Endothelial cell of umbilical vein (primary cell): ENCODE measurements at regions not wholly inside any gene's neighbourhood (a gene's known extent, or its start where the extent isn't known, plus 50 kb on each side); places are given as distances from the start of the nearest gene placed in this dataset.

Source experiments
- BruUV-seq: library from RNA; stranded (reverse); fragments of 400-500 nt; replicated peaks from 2 replicates; lab custom pipeline; 2021; lab: Mats Ljungman, UMichigan
- CTCF ChIA-PET: fragments of 300-600, 350-600 bp; sonication (Branson Sonifier 250); formaldehyde crosslinking; loops from one replicate; lab custom pipeline; 2021; ENCODE audit warnings: antibody characterized with exemption, inconsistent platforms; lab: Charles Lee
- POLR2A ChIA-PET: fragments of 300-600, 350-600 bp; sonication (Branson Sonifier 250); formaldehyde crosslinking; loops from one replicate; lab custom pipeline; 2021; ENCODE audit warnings: antibody characterized with exemption, inconsistent platforms; lab: Charles Lee
- DNase-seq: peaks from one replicate; pipeline ENCODE4 v3.0.0-alpha.2; 2011; ENCODE audit warnings: low read depth, low spot score
- FAIRE-seq: peaks from 2 replicates; lab custom pipeline; 2011; peaks lifted over from hg19 to GRCh38; lab: Jason Lieb, UNC
- H2AFZ ChIP-seq: 2 replicates; pipeline ENCODE4 v1.6.0; 2012; ENCODE audit warnings: low read depth, low read length, control low read depth, inconsistent platforms
- H3K27ac ChIP-seq: 2 replicates; pipeline ENCODE4 v1.5.1; 2011; ENCODE audit warnings: low read depth, mild to moderate bottlenecking, control low read depth, low read length, moderate library complexity; ENCODE audit not compliant: insufficient read depth
- H3K27me3 ChIP-seq, 2 experiments: 2 replicates each; pipeline versions ENCODE4 v1.6.0 to v1.6.1; 2011; ENCODE audit warnings: low read length in 2 of 2, mixed read lengths in 1 of 2; ENCODE audit not compliant: control insufficient read depth in 2 of 2, insufficient read depth in 2 of 2
- H3K36me3 ChIP-seq, 2 experiments: 2 replicates in 1 of 2; 3 replicates in 1 of 2; pipeline ENCODE4 v1.5.1; 2011; ENCODE audit warnings: low read length in 2 of 2, mild to moderate bottlenecking in 1 of 2, moderate library complexity in 1 of 2; ENCODE audit not compliant: control insufficient read depth in 2 of 2, insufficient read depth in 2 of 2; ENCODE audit errors: extremely low read depth in 1 of 2
- H3K4me1 ChIP-seq: 3 replicates; pipeline ENCODE4 v1.5.1; 2011; ENCODE audit warnings: mild to moderate bottlenecking, low read length; ENCODE audit not compliant: control insufficient read depth, insufficient read depth; ENCODE audit errors: extremely low read depth
- H3K4me2 ChIP-seq: 2 replicates; pipeline ENCODE4 v1.6.1; 2011; ENCODE audit warnings: low read length, control low read depth, mixed read lengths; ENCODE audit not compliant: insufficient read depth
- H3K4me3 ChIP-seq, 3 experiments: fragments of 200-600 bp in 1 of 3; sonication (generic), shearing (Covaris generic) in 1 of 3; replicated peaks in 1 of 3; 2 replicates each; pipeline ENCODE4 v1.5.1; 2011 to 2016; ENCODE audit warnings: control low read depth in 3 of 3, low read length in 3 of 3, mild to moderate bottlenecking in 2 of 3, inconsistent platforms in 1 of 3, low read depth in 1 of 3, moderate library complexity in 1 of 3; ENCODE audit not compliant: insufficient read depth in 1 of 3
- H3K79me2 ChIP-seq: 2 replicates; pipeline ENCODE4 v1.6.0; 2012; ENCODE audit warnings: low read length, inconsistent platforms; ENCODE audit not compliant: control insufficient read depth, insufficient read depth
- H3K9ac ChIP-seq: replicated peaks from 2 replicates; pipeline ENCODE3; 2011; ENCODE audit warnings: low read length, control low read depth; ENCODE audit not compliant: insufficient read depth; ENCODE audit errors: extremely low read depth
- H3K9me1 ChIP-seq: replicated peaks from 3 replicates; pipeline ENCODE4 v1.6.0; 2011; ENCODE audit warnings: mild to moderate bottlenecking, low read length; ENCODE audit not compliant: control insufficient read depth, insufficient read depth; ENCODE audit errors: extremely low read depth
- H3K9me3 ChIP-seq: replicated peaks from 2 replicates; pipeline ENCODE4 v1.5.1; 2012; ENCODE audit warnings: low read length, inconsistent platforms; ENCODE audit not compliant: control insufficient read depth, insufficient read depth
- H4K20me1 ChIP-seq: replicated peaks from 2 replicates; pipeline ENCODE3; 2011; ENCODE audit warnings: mild to moderate bottlenecking, low read length; ENCODE audit not compliant: control insufficient read depth, insufficient read depth; ENCODE audit errors: extremely low read depth
- CTCF ChIP-seq, 2 donors: IDR thresholded peaks; 1 replicate in 1 of 2; 2 replicates in 1 of 2; pipeline ENCODE4 v1.5.1; 2011; ENCODE audit warnings: low read length in 2 of 2, mild to moderate bottlenecking in 2 of 2, moderate library complexity in 2 of 2, control low read depth in 1 of 2, inconsistent platforms in 1 of 2, low read depth in 1 of 2; ENCODE audit not compliant: insufficient read depth in 1 of 2; ENCODE audit errors: extremely low read depth in 1 of 2
- EZH2 ChIP-seq: IDR thresholded peaks from 2 replicates; pipeline ENCODE4 v1.6.1; 2012; ENCODE audit warnings: borderline replicate concordance, low read depth, mild to moderate bottlenecking, moderate library complexity, low read length, inconsistent platforms; ENCODE audit not compliant: severe bottlenecking
- GATA2 ChIP-seq: IDR thresholded peaks from 2 replicates; pipeline ENCODE4 v1.7.0; 2011; ENCODE audit warnings: low read depth, mild to moderate bottlenecking, moderate library complexity, mixed read lengths, low read length; ENCODE audit not compliant: insufficient read length, insufficient read depth
- JUN ChIP-seq: IDR thresholded peaks from 2 replicates; pipeline ENCODE4 v1.6.1; 2011; ENCODE audit warnings: borderline replicate concordance, low read depth; ENCODE audit not compliant: insufficient read length, insufficient read depth
- MAX ChIP-seq: IDR thresholded peaks from 2 replicates; pipeline ENCODE4 v1.6.1; 2011; ENCODE audit not compliant: insufficient read depth, insufficient read length
- MYC ChIP-seq: IDR thresholded peaks from one replicate; pipeline ENCODE4 v1.6.1; 2011; ENCODE audit warnings: mild to moderate bottlenecking, low read depth, low read length
- POLR2A ChIP-seq: IDR thresholded peaks from 2 replicates; pipeline ENCODE4 v1.6.1; 2012; ENCODE audit warnings: low read depth, mild to moderate bottlenecking, control low read depth, low read length
- POLR2AphosphoS5 ChIP-seq: IDR thresholded peaks from 2 replicates; pipeline ENCODE4 v1.6.1; 2012; ENCODE audit warnings: low read depth, mild to moderate bottlenecking, control low read depth, low read length, moderate library complexity; ENCODE audit not compliant: insufficient read depth
- dilution Hi-C: fragments of 300-500 bp; cut with MboI; formaldehyde crosslinking; loops from one replicate; pipeline ENCODE4 v1.15.0; 2019; ENCODE audit warnings: low sequenced_read_pairs; ENCODE audit not compliant: extremely low pct_ligation_motif_present
- intact Hi-C: fragments of 100-400 bp; cut with micrococcal nuclease; formaldehyde crosslinking; loops from one replicate; pipeline ENCODE4 v1.10.0; 2022

DNA sequence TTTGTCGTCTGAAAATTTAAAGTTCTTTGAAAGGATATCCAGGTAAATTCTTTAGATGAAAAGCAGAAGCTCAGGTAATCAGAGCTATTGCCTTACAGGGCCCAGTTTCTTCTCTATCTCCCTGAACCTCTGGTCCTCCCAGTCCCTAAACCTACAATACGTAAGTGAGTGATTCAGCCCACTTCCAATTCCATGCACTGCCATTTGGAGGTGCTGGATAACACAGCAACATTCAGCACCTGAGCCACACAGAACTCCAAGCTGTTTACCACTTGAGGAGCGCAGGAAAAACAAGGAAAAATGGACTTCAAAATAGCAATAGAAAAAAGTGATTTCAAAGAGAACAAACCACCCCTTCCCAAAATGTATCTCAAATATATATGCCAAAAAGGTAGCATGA lies 105.0 kb upstream of the DNAJC10 start:
- no peaks in the 10 kb centered on the region for H3K9me1 ChIP-seq
- POLR2A ChIA-PET, result no interaction called here
- no TSS peak for BruUV-seq
- no peaks in the 10 kb centered on the region for H4K20me1 ChIP-seq
- no peak overlapping the region for H3K9ac ChIP-seq
- TF ChIP-seq MAX (no peak), POLR2AphosphoS5 (no peak), POLR2A (no peak), GATA2 (no peak), JUN (no peak), EZH2 (no peak), MYC (no peak), CTCF (IDR thresholded peaks at IDR 0.05; ENCODE audit: extremely low read depth in 1 of 2, insufficient read depth in 1 of 2, low read depth in 1 of 2, low read length in 2 of 2) (no peak)
- intact Hi-C loops (no loop called here), dilution Hi-C loops (no loop called here)
- H3K79me2 ChIP-seq, result no peaks in the 10 kb centered on the region
- H3K9me3 ChIP-seq, result no peaks in the 10 kb centered on the region
- no peak overlapping the region for H3K27ac ChIP-seq
- no peak overlapping the region for H3K4me2 ChIP-seq
- no peaks in the 10 kb centered on the region for H3K4me1 ChIP-seq
- H3K4me3 ChIP-seq, result no peak overlapping the region
- no peak overlapping the region for H2AFZ ChIP-seq
- CTCF ChIA-PET, result interaction anchor here (1.2 kb wide), 3 partner anchors 15 to 293 kb away, joined by 3 to 4 read pairs (median 3); no protein-coding TSS in a partner anchor
- H3K27me3 ChIP-seq, result no peaks in the 10 kb centered on the region
- no peaks in the 10 kb centered on the region for H3K36me3 ChIP-seq
- FAIRE-seq (no peak), DNase-seq (no peak)
